HCT116 (cell line): ENCODE measurements at regions not wholly inside any gene's neighbourhood (a gene's known extent, or its start where the extent isn't known, plus 50 kb on each side); places are given as distances from the start of the nearest gene placed in this dataset.

ENCODE experiments used
- ATAC-seq: fragments of 200-7000 bp; cut with Tn5 transposase; 2 replicates; pipeline ENCODE4 v1.9.1; 2020; ENCODE audit warnings: mild to moderate bottlenecking, moderate library complexity
- BruUV-seq: library from RNA; stranded (reverse); fragments of 400-500 nt; replicated peaks from 2 replicates; lab custom pipeline; 2021; lab: Mats Ljungman, UMichigan
- CTCF ChIA-PET: fragments of 300-600 bp; sonication (Branson Sonifier 250); formaldehyde crosslinking; loops from one replicate; lab custom pipeline; 2021; ENCODE audit warnings: antibody characterized with exemption; lab: Charles Lee
- POLR2A ChIA-PET: fragments of 300-600, 350-600 bp; sonication (Branson Sonifier 250); formaldehyde crosslinking; loops from one replicate; lab custom pipeline; 2021; ENCODE audit warnings: antibody characterized with exemption; lab: Charles Lee
- RAD21 ChIA-PET, 2 experiments: fragments of 300-600 bp; sonication (Branson Sonifier 250); formaldehyde crosslinking; loops; one replicate each; lab custom pipeline; 2023; ENCODE audit warnings: low total read pairs in 2 of 2; ENCODE audit not compliant: uncharacterized antibody in 2 of 2, unreplicated experiment in 2 of 2, low non-redundant PET in 1 of 2; lab: Charles Lee
- DNase-seq: peaks from one replicate; pipeline ENCODE4 v3.0.0-alpha.2; 2010; ENCODE audit warnings: low read depth, low spot score
- H2AFZ ChIP-seq: fragments of 200-600 bp; shearing (Covaris generic), sonication (generic); 2 replicates; pipeline ENCODE4 v1.6.1; 2017; ENCODE audit warnings: low read depth, mixed run types, mixed read lengths, antibody characterized with exemption, low read length; ENCODE audit not compliant: poor library complexity, severe bottlenecking
- H3K27ac ChIP-seq: 2 replicates; pipeline ENCODE4 v1.5.1; 2012; ENCODE audit warnings: low read depth, low read length
- H3K27me3 ChIP-seq: fragments of 200-600 bp; sonication (generic); 2 replicates; pipeline ENCODE4 v1.6.1; 2016; ENCODE audit warnings: mixed run types, low read length, mixed read lengths; ENCODE audit not compliant: insufficient read depth
- H3K36me3 ChIP-seq, 2 experiments: fragments of 200-500 bp in 1 of 2; fragments of 200-600 bp in 1 of 2; sonication (Bioruptor generic) in 1 of 2; sonication (generic) in 1 of 2; 2 replicates each; pipeline versions ENCODE4 v1.5.1 to v1.6.1; 2014 to 2016; ENCODE audit warnings: low read length in 2 of 2, inconsistent platforms in 1 of 2, mixed read lengths in 1 of 2, mixed run types in 1 of 2; ENCODE audit not compliant: insufficient read depth in 2 of 2, control insufficient read depth in 1 of 2
- H3K4me1 ChIP-seq, 2 experiments: fragments of 200-600 bp in 1 of 2; sonication (generic) in 1 of 2; 2 replicates each; pipeline versions ENCODE4 v1.5.1 to v1.6.1; 2012 to 2017; ENCODE audit warnings: low read length in 2 of 2, inconsistent platforms in 1 of 2, mild to moderate bottlenecking in 1 of 2, mixed read lengths in 1 of 2, mixed run types in 1 of 2, moderate library complexity in 1 of 2; ENCODE audit not compliant: insufficient read depth in 2 of 2, control insufficient read depth in 1 of 2
- H3K4me2 ChIP-seq: fragments of 200-600 bp; sonication (generic); 2 replicates; pipeline ENCODE4 v1.6.1; 2017; ENCODE audit warnings: mixed run types, low read length, mixed read lengths
- H3K4me3 ChIP-seq, 2 experiments: fragments of 200-600 bp in 1 of 2; sonication (generic) in 1 of 2; replicated peaks in 1 of 2; 2 replicates each; pipeline ENCODE4 v1.5.1; 2011 to 2016; ENCODE audit warnings: low read length in 2 of 2, control low read depth in 1 of 2, low read depth in 1 of 2, mild to moderate bottlenecking in 1 of 2, mixed read lengths in 1 of 2, mixed run types in 1 of 2
- H3K79me2 ChIP-seq: fragments of 200-600 bp; sonication (generic); 2 replicates; pipeline ENCODE4 v1.6.1; 2017; ENCODE audit warnings: mild to moderate bottlenecking, mixed run types, low read length, moderate library complexity, mixed read lengths; ENCODE audit not compliant: insufficient read depth
- H3K9ac ChIP-seq: fragments of 200-600 bp; sonication (generic); 2 replicates; pipeline ENCODE4 v1.6.1; 2016; ENCODE audit warnings: low read length, mixed read lengths
- H3K9me2 ChIP-seq: fragments of 200-600 bp; sonication (generic), shearing (Covaris generic); 2 replicates; pipeline ENCODE4 v1.6.1; 2017; ENCODE audit warnings: mixed run types, mild to moderate bottlenecking, moderate library complexity; ENCODE audit not compliant: insufficient read depth
- H3K9me3 ChIP-seq, 2 experiments: fragments of 200-500 bp in 1 of 2; fragments of 200-600 bp in 1 of 2; sonication (Bioruptor generic) in 1 of 2; sonication (generic) in 1 of 2; 2 replicates each; pipeline ENCODE4 v1.6.1; 2014 to 2017; ENCODE audit warnings: low read length in 2 of 2, mixed read lengths in 2 of 2, inconsistent platforms in 1 of 2, low read depth in 1 of 2, mild to moderate bottlenecking in 1 of 2, mixed run types in 1 of 2, moderate library complexity in 1 of 2; ENCODE audit not compliant: control insufficient read depth in 1 of 2, insufficient read depth in 1 of 2
- H4K20me1 ChIP-seq: fragments of 200-600 bp; sonication (generic), shearing (Covaris generic); 2 replicates; pipeline ENCODE4 v1.6.1; 2017; ENCODE audit warnings: mixed run types, mild to moderate bottlenecking, moderate library complexity; ENCODE audit not compliant: insufficient read depth
- ATF3 ChIP-seq: IDR thresholded peaks from 2 replicates; pipeline ENCODE4 v1.6.1; 2012
- CBX3 ChIP-seq: IDR thresholded peaks from 2 replicates; pipeline ENCODE4 v1.6.1; 2012; ENCODE audit warnings: low read depth
- CEBPB ChIP-seq: IDR thresholded peaks from 2 replicates; pipeline ENCODE4 v1.6.1; 2012; ENCODE audit warnings: low read depth
- intact Hi-C: fragments of 100-400 bp; cut with micrococcal nuclease; formaldehyde crosslinking; loops from 2 replicates; pipeline ENCODE4 v1.10.0; 2022
- TF ChIP-seq, protein P1 (sequence below), 3 experiments: fragments of 200-600 bp in 1 of 3; sonication (generic) in 1 of 3; IDR thresholded peaks in 2 of 3; conservative IDR thresholded peaks in 1 of 3; 2 replicates each; pipeline ENCODE4 v1.5.1; 2012 to 2017; ENCODE audit warnings: low read depth in 2 of 3, low read length in 2 of 3, antibody characterized with exemption in 1 of 3, borderline replicate concordance in 1 of 3, control low read depth in 1 of 3, mild to moderate bottlenecking in 1 of 3, mixed read lengths in 1 of 3, mixed run types in 1 of 3, moderate library complexity in 1 of 3; ENCODE audit not compliant: insufficient read depth in 1 of 3
- TF ChIP-seq, protein P2 (sequence below): IDR thresholded peaks from 2 replicates; pipeline ENCODE4 v1.6.1; 2011; ENCODE audit warnings: mild to moderate bottlenecking, low read length, moderate library complexity; ENCODE audit not compliant: insufficient replicate concordance; ENCODE audit errors: extremely low read depth

DNA sequence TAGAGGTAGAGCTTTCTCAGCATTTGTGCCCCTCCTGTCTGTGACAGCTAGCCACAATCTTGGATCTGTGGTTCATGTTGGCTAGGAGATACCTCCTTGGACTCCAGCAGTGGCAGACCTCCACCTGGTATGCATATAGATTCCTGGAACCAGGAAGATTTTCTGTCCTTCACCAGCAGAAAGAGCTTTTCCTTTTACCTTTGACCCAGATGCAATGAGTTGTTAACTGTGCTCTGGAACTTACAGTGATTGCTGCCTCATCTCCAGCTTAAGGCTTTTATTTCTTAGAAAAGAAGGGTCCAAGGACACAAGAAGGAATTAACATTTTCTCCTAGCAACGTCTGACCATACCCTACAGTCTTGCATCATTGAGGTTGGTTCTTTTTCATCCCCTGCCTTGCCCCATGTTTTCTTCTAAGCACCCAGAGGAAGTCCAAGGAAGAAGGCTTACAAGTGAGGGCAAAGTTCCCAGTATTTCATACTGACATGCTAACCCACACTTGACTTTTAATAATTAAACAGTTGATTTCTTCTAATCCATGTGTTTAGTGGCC is 217.1 kb upstream of the ARHGAP24 start:
- Histone ChIP-seq H2AFZ (no peak overlapping the region), H3K9me2 (no peaks in the 10 kb centered on the region), H3K9me3 (peaks cover 0 to 5% of the 10 kb centered on the region in 2 experiments; a peak in 2 of 4 replicates), H3K4me2 (no peak overlapping the region), H4K20me1 (no peaks in the 10 kb centered on the region), H3K27ac (no peak overlapping the region), H3K36me3 (no peaks in the 10 kb centered on the region), H3K9ac (no peak overlapping the region), H3K27me3 (no peaks in the 10 kb centered on the region), H3K4me1 (no peaks in the 10 kb centered on the region), H3K79me2 (no peaks in the 10 kb centered on the region), H3K4me3 (no peak overlapping the region)
- intact Hi-C loops, result no loop called here
- DNase-seq (no peak), ATAC-seq (no peak)
- ChIA-PET POLR2A (no interaction called here), RAD21 (no interaction called here), CTCF (no interaction called here)
- TF ChIP-seq, protein P1, sequence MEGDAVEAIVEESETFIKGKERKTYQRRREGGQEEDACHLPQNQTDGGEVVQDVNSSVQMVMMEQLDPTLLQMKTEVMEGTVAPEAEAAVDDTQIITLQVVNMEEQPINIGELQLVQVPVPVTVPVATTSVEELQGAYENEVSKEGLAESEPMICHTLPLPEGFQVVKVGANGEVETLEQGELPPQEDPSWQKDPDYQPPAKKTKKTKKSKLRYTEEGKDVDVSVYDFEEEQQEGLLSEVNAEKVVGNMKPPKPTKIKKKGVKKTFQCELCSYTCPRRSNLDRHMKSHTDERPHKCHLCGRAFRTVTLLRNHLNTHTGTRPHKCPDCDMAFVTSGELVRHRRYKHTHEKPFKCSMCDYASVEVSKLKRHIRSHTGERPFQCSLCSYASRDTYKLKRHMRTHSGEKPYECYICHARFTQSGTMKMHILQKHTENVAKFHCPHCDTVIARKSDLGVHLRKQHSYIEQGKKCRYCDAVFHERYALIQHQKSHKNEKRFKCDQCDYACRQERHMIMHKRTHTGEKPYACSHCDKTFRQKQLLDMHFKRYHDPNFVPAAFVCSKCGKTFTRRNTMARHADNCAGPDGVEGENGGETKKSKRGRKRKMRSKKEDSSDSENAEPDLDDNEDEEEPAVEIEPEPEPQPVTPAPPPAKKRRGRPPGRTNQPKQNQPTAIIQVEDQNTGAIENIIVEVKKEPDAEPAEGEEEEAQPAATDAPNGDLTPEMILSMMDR (IDR thresholded peaks at IDR 0.05 in 2 of 3, conservative IDR thresholded peaks at IDR 0.05 in 1 of 3; ENCODE audit: borderline replicate concordance in 1 of 3, insufficient read depth in 1 of 3, low read depth in 2 of 3, low read length in 2 of 3), result no peak
- no peak for TF ChIP-seq ATF3
- TF ChIP-seq CEBPB, result no peak
- TF ChIP-seq CBX3, result no peak
- BruUV-seq, result no TSS peak

GRCh38 chr4:85260064-85260463 is 214.9 kb upstream of the ARHGAP24 start:
- no peaks in the 10 kb centered on the region for H3K27me3 ChIP-seq
- H3K36me3 ChIP-seq, result no peaks in the 10 kb centered on the region
- H3K79me2 ChIP-seq, result no peaks in the 10 kb centered on the region
- no peaks in the 10 kb centered on the region for H4K20me1 ChIP-seq
- ChIA-PET POLR2A (no interaction called here), RAD21 (no interaction called here), CTCF (no interaction called here)
- H2AFZ ChIP-seq, result no peak overlapping the region
- H3K4me3 ChIP-seq, result no peak overlapping the region
- intact Hi-C loops, result no loop called here
- H3K9ac ChIP-seq, result no peak overlapping the region
- no peaks in the 10 kb centered on the region for H3K9me2 ChIP-seq
- no peaks in the 10 kb centered on the region for H3K4me1 ChIP-seq
- H3K27ac ChIP-seq, result no peak overlapping the region
- DNase-seq, result no peak
- BruUV-seq, result no TSS peak
- no peak for TF ChIP-seq CEBPB
- TF ChIP-seq, protein P2, sequence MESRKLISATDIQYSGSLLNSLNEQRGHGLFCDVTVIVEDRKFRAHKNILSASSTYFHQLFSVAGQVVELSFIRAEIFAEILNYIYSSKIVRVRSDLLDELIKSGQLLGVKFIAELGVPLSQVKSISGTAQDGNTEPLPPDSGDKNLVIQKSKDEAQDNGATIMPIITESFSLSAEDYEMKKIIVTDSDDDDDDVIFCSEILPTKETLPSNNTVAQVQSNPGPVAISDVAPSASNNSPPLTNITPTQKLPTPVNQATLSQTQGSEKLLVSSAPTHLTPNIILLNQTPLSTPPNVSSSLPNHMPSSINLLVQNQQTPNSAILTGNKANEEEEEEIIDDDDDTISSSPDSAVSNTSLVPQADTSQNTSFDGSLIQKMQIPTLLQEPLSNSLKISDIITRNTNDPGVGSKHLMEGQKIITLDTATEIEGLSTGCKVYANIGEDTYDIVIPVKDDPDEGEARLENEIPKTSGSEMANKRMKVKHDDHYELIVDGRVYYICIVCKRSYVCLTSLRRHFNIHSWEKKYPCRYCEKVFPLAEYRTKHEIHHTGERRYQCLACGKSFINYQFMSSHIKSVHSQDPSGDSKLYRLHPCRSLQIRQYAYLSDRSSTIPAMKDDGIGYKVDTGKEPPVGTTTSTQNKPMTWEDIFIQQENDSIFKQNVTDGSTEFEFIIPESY, result no peak
- H3K9me3 ChIP-seq, result no peaks in the 10 kb centered on the region
- H3K4me2 ChIP-seq, result no peak overlapping the region
- no peak for ATAC-seq
